Mammary epithelial cell (primary cell): ENCODE measurements at regions not wholly inside any gene's neighbourhood (a gene's known extent, or its start where the extent isn't known, plus 50 kb on each side); places are given as distances from the start of the nearest gene placed in this dataset.

Experiments
- EZH2 ChIP-seq: IDR thresholded peaks from 2 replicates; pipeline ENCODE4 v1.6.1; 2012; ENCODE audit warnings: low read length, inconsistent platforms, borderline replicate concordance
- TF ChIP-seq, protein P1 (sequence below), 2 donors: IDR thresholded peaks in 1 of 2; conservative IDR thresholded peaks in 1 of 2; 2 replicates each; pipeline ENCODE4 v1.5.1; 2011 to 2012; ENCODE audit warnings: inconsistent platforms in 2 of 2, low read length in 2 of 2, mild to moderate bottlenecking in 2 of 2, control low read depth in 1 of 2, low read depth in 1 of 2; ENCODE audit not compliant: insufficient read depth in 1 of 2; ENCODE audit errors: extremely low read depth in 1 of 2

DNA sequence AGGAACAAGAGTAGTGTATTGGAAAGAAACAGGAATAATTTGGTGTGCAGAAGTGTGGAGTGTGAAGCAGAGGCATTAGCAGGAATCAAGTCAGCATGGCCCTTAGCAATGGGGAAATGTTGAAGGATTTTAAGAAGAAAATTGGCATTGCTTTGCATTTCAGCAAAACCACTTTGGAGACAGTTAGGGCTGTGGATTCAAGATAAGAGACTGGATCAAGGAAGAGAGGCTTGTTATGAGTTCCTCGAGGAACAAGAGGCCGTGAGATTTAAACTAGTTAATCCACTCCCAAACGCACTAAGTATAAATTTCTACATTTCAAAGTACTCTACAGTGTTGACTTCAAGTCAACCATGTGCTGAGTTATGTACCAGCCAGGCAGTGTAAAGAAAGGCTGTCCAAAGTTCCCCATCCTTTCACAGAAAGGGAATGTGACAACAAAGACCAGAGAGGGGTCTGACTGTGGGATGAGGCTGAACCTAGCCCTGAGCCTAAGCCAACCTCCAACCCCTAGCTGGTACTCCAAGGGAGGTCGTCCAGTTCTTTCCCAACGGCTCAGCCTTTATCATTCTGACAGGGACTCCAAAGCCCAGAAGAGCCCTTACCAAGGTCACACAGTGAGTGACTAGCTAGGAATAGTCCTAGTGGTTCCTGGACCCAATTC is 91.2 kb upstream of the BMP4 start:
- TF ChIP-seq, protein P1, sequence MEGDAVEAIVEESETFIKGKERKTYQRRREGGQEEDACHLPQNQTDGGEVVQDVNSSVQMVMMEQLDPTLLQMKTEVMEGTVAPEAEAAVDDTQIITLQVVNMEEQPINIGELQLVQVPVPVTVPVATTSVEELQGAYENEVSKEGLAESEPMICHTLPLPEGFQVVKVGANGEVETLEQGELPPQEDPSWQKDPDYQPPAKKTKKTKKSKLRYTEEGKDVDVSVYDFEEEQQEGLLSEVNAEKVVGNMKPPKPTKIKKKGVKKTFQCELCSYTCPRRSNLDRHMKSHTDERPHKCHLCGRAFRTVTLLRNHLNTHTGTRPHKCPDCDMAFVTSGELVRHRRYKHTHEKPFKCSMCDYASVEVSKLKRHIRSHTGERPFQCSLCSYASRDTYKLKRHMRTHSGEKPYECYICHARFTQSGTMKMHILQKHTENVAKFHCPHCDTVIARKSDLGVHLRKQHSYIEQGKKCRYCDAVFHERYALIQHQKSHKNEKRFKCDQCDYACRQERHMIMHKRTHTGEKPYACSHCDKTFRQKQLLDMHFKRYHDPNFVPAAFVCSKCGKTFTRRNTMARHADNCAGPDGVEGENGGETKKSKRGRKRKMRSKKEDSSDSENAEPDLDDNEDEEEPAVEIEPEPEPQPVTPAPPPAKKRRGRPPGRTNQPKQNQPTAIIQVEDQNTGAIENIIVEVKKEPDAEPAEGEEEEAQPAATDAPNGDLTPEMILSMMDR (conservative IDR thresholded peaks at IDR 0.05 in 1 of 2, IDR thresholded peaks at IDR 0.05 in 1 of 2; ENCODE audit: extremely low read depth in 1 of 2, insufficient read depth in 1 of 2, low read depth in 1 of 2, low read length in 2 of 2) = no peak
- TF ChIP-seq EZH2 = no peak
